Endodermal cell (in vitro differentiated cells): ENCODE measurements at regions not wholly inside any gene's neighbourhood (a gene's known extent, or its start where the extent isn't known, plus 50 kb on each side); places are given as distances from the start of the nearest gene placed in this dataset.

Experiments used
- DNase-seq: peaks from one replicate; pipeline ENCODE4 v3.0.0-alpha.2; 2017
- H3K27ac ChIP-seq: 2 replicates; pipeline ENCODE4 v1.5.1; 2013; ENCODE audit warnings: mild to moderate bottlenecking, low read depth, low read length, moderate library complexity
- H3K27me3 ChIP-seq: 2 replicates; pipeline ENCODE4 v1.6.1; 2013; ENCODE audit warnings: mild to moderate bottlenecking, low read length, moderate library complexity; ENCODE audit not compliant: insufficient read depth, control insufficient read depth, poor library complexity, severe bottlenecking
- H3K36me3 ChIP-seq: 2 replicates; pipeline ENCODE4 v1.7.0; 2013; ENCODE audit warnings: mild to moderate bottlenecking, low read length, moderate library complexity; ENCODE audit not compliant: control insufficient read depth, insufficient read depth
- H3K4me1 ChIP-seq: one replicate; pipeline ENCODE4 v1.7.0; 2013; ENCODE audit warnings: low read length; ENCODE audit not compliant: control insufficient read depth, insufficient read depth
- H3K4me3 ChIP-seq: 2 replicates; pipeline ENCODE4 v1.5.1; 2013; ENCODE audit warnings: mild to moderate bottlenecking, low read length, moderate library complexity
- H3K9ac ChIP-seq: 2 replicates; pipeline ENCODE4 v1.6.1; 2013; ENCODE audit warnings: mild to moderate bottlenecking, low read length, moderate library complexity; ENCODE audit not compliant: poor library complexity, severe bottlenecking; ENCODE audit errors: extremely low read depth
- H3K9me3 ChIP-seq: 2 replicates; pipeline ENCODE4 v1.6.1; 2013; ENCODE audit warnings: mild to moderate bottlenecking, low read length, moderate library complexity; ENCODE audit not compliant: control insufficient read depth
- H3K27ac Mint-ChIP-seq: 2 replicates; pipeline ENCODE4 v1.8.0; 2020; ENCODE audit warnings: mixed read lengths
- H3K27me3 Mint-ChIP-seq: 2 replicates; pipeline ENCODE4 v1.8.0; 2021; ENCODE audit warnings: mild to moderate bottlenecking, mixed read lengths; ENCODE audit not compliant: insufficient read depth
- H3K36me3 Mint-ChIP-seq: 2 replicates; pipeline ENCODE4 v1.8.0; 2020; ENCODE audit warnings: low read depth, mixed read lengths
- H3K4me1 Mint-ChIP-seq: 2 replicates; pipeline ENCODE4 v1.8.0; 2020; ENCODE audit warnings: mixed read lengths
- H3K4me3 Mint-ChIP-seq: 2 replicates; pipeline ENCODE4 v1.8.0; 2020; ENCODE audit warnings: mild to moderate bottlenecking, moderate library complexity, mixed read lengths
- H3K9me3 Mint-ChIP-seq: 2 replicates; pipeline ENCODE4 v1.8.0; 2020; ENCODE audit warnings: mild to moderate bottlenecking, mixed read lengths
- WGBS, 2 experiments: methylation state at CpG; one replicate each; pipeline versions ENCODE4 v1.1.5 to v1.1.7; 2013; ENCODE audit warnings: missing lambda C conversion rate in 2 of 2, mixed read lengths in 1 of 2; ENCODE audit not compliant: insufficient coverage in 1 of 2, insufficient read length in 1 of 2; 5-methylcytosine and 5-hydroxymethylcytosine counted together
- TF ChIP-seq, protein P1 (sequence below): fragments of 200-600 bp; sonication (generic); conservative IDR thresholded peaks from 2 replicates; pipeline ENCODE4 v1.5.0; 2021; ENCODE audit warnings: antibody characterized with exemption, mild to moderate bottlenecking

- Mint-ChIP-seq H3K27ac (no peak overlapping the region), H3K9me3 (no peaks in the 10 kb centered on the region), H3K36me3 (no peaks in the 10 kb centered on the region), H3K4me3 (peak overlapping the region; percentile 36), H3K27me3 (no peaks in the 10 kb centered on the region), H3K4me1 (peaks cover 7% of the 10 kb centered on the region)
- DNase-seq: peak; percentile 83
- Histone ChIP-seq H3K36me3 (no peaks in the 10 kb centered on the region), H3K4me3 (no peak overlapping the region), H3K27ac (no peak overlapping the region), H3K9ac (no peak overlapping the region), H3K27me3 (no peaks in the 10 kb centered on the region), H3K4me1 (no peaks in the 10 kb centered on the region), H3K9me3 (no peaks in the 10 kb centered on the region)
- TF ChIP-seq, protein P1, sequence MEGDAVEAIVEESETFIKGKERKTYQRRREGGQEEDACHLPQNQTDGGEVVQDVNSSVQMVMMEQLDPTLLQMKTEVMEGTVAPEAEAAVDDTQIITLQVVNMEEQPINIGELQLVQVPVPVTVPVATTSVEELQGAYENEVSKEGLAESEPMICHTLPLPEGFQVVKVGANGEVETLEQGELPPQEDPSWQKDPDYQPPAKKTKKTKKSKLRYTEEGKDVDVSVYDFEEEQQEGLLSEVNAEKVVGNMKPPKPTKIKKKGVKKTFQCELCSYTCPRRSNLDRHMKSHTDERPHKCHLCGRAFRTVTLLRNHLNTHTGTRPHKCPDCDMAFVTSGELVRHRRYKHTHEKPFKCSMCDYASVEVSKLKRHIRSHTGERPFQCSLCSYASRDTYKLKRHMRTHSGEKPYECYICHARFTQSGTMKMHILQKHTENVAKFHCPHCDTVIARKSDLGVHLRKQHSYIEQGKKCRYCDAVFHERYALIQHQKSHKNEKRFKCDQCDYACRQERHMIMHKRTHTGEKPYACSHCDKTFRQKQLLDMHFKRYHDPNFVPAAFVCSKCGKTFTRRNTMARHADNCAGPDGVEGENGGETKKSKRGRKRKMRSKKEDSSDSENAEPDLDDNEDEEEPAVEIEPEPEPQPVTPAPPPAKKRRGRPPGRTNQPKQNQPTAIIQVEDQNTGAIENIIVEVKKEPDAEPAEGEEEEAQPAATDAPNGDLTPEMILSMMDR: no peak
- WGBS, 2 experiments: 92 to 93% methylated on average over 4 to 13 of the region's 13 CpGs
These were observed 58.0 kb downstream of the CGGBP1 start for GRCh38 chr3:88000853-88001252.

GRCh38 chr3:87997966-87998365, 60.8 kb downstream of the CGGBP1 start:
- Histone ChIP-seq H3K27ac (no peak overlapping the region), H3K9ac (no peak overlapping the region), H3K9me3 (no peaks in the 10 kb centered on the region), H3K27me3 (no peaks in the 10 kb centered on the region), H3K4me3 (no peak overlapping the region), H3K4me1 (no peaks in the 10 kb centered on the region), H3K36me3 (no peaks in the 10 kb centered on the region)
- TF ChIP-seq, protein P1: no peak
- Mint-ChIP-seq H3K36me3 (no peaks in the 10 kb centered on the region), H3K27me3 (no peaks in the 10 kb centered on the region), H3K4me3 (no peak overlapping the region), H3K27ac (no peak overlapping the region), H3K9me3 (no peaks in the 10 kb centered on the region), H3K4me1 (peaks cover 7% of the 10 kb centered on the region)
- DNase-seq: no peak

DNA sequence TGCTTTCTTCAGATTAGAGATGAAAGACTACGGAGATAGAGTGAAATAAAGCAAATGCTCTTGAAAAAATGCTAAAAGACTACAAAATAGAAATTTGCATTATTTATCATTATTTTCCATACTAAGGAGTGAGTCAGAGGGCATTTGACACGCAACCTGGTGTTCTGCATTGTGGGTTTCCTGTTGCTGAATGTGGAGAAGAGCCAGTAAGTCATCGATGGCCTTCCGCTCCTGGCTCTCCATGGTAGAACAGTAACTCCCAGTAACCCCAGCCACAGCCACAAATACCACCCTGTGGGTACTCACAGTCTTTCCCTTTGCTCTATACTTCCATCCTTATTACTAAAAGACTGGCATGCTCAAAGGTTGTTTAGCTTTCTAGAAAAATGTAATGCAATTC, 61.5 kb downstream of the CGGBP1 start:
- Mint-ChIP-seq H3K27ac (no peak overlapping the region), H3K9me3 (no peaks in the 10 kb centered on the region), H3K4me3 (no peak overlapping the region), H3K4me1 (peaks cover 7% of the 10 kb centered on the region), H3K36me3 (no peaks in the 10 kb centered on the region), H3K27me3 (no peaks in the 10 kb centered on the region)
- H3K4me1 ChIP-seq: no peaks in the 10 kb centered on the region
- no peak for DNase-seq
- no peaks in the 10 kb centered on the region for H3K27me3 ChIP-seq
- no peaks in the 10 kb centered on the region for H3K36me3 ChIP-seq
- H3K9me3 ChIP-seq: no peaks in the 10 kb centered on the region
- H3K9ac ChIP-seq: no peak overlapping the region
- 95 to 100% methylated on average over 1 to 4 of the region's 4 CpGs for WGBS, 2 experiments
- H3K4me3 ChIP-seq: no peak overlapping the region
- TF ChIP-seq, protein P1: no peak
- no peak overlapping the region for H3K27ac ChIP-seq
